OCI-LY1 (cell line): ENCODE measurements at regions not wholly inside any gene's neighbourhood (a gene's known extent, or its start where the extent isn't known, plus 50 kb on each side); places are given as distances from the start of the nearest gene placed in this dataset.

Source experiments
- CTCF ChIP-seq: fragments of 200-600 bp; sonication (generic), shearing (Covaris generic); IDR thresholded peaks from 2 replicates; pipeline ENCODE4 v1.5.1; 2017; ENCODE audit warnings: mild to moderate bottlenecking, antibody characterized with exemption, low read length, moderate library complexity, mixed read lengths
- EZH2 ChIP-seq: fragments of 200-600 bp; sonication (generic), shearing (Covaris generic); IDR thresholded peaks from 2 replicates; pipeline ENCODE4 v1.8.0; 2017; ENCODE audit warnings: borderline replicate concordance, mixed run types, mild to moderate bottlenecking, antibody characterized with exemption, low read length, moderate library complexity, mixed read lengths

- TF ChIP-seq CTCF (no peak), EZH2 (no peak)
These were observed 90.9 kb upstream of the GRIK2 start for GRCh38 chr6:101302593-101302992.
